ENCODE measurements at regions not wholly inside any gene's neighbourhood (a gene's known extent, or its start where the extent isn't known, plus 50 kb on each side); places are given as distances from the start of the nearest gene placed in this dataset.

DNA sequence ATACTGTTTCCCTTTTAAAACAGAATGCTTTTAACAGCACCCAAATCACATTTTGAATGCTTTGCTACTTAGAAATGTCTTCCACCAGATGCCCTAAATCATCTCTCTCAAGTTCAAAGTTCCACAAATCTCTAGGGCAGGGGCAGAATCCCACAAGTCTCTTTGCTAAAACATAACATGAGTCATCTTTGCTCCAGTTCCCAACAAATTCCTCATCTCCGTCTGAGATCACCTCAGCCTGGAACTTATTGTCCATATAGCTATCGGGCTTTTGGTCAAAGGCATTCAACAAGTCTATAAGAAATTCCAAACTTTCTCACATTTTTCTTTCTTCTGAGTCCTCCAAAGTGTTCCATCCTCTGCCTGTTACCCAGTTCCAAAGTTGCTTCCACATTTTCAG lies 1374.5 kb upstream of the NXPH2 start:
- no peak for DNase-seq (ENCODE audit: low read depth)
- Histone ChIP-seq H3K36me3 (ENCODE audit: control insufficient read depth, insufficient read depth, low read length) (no peaks in the 10 kb centered on the region), H3K4me3 (ENCODE audit: low read depth, low read length) (no peak overlapping the region), H3K27me3 (ENCODE audit: control insufficient read depth, insufficient read depth, low read length) (no peaks in the 10 kb centered on the region)
- TF ChIP-seq, protein P1, sequence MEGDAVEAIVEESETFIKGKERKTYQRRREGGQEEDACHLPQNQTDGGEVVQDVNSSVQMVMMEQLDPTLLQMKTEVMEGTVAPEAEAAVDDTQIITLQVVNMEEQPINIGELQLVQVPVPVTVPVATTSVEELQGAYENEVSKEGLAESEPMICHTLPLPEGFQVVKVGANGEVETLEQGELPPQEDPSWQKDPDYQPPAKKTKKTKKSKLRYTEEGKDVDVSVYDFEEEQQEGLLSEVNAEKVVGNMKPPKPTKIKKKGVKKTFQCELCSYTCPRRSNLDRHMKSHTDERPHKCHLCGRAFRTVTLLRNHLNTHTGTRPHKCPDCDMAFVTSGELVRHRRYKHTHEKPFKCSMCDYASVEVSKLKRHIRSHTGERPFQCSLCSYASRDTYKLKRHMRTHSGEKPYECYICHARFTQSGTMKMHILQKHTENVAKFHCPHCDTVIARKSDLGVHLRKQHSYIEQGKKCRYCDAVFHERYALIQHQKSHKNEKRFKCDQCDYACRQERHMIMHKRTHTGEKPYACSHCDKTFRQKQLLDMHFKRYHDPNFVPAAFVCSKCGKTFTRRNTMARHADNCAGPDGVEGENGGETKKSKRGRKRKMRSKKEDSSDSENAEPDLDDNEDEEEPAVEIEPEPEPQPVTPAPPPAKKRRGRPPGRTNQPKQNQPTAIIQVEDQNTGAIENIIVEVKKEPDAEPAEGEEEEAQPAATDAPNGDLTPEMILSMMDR (IDR thresholded peaks at IDR 0.05; ENCODE audit: insufficient read depth, low read length, severe bottlenecking), result no peak
- no peak for FAIRE-seq

DNA sequence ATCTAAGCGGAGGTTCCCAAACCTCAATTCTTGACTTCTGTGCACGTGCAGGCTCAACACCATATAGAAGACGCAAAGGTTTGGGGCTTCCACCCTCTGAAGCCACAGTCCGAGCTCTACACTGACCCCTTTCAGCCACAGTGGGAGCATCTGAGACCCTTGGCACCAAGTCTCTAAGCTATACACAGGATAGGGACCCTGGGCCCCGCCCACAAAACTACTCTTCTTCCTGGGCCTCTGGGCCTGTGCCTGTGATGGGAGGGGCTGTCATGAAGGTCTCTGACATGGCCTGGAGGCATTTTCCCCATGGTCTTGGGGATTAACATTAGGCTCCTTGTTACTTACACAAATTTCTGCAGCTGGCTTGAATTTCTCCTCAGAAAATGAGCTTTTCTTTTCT lies 1374.1 kb upstream of the NXPH2 start:
- Histone ChIP-seq H3K36me3 (ENCODE audit: control insufficient read depth, insufficient read depth, low read length) (no peaks in the 10 kb centered on the region), H3K4me3 (ENCODE audit: low read depth, low read length) (no peak overlapping the region), H3K27me3 (ENCODE audit: control insufficient read depth, insufficient read depth, low read length) (no peaks in the 10 kb centered on the region)
- FAIRE-seq (no peak), DNase-seq (ENCODE audit: low read depth) (no peak)
- TF ChIP-seq, protein P1 (IDR thresholded peaks at IDR 0.05; ENCODE audit: insufficient read depth, low read length, severe bottlenecking), result no peak

DNA sequence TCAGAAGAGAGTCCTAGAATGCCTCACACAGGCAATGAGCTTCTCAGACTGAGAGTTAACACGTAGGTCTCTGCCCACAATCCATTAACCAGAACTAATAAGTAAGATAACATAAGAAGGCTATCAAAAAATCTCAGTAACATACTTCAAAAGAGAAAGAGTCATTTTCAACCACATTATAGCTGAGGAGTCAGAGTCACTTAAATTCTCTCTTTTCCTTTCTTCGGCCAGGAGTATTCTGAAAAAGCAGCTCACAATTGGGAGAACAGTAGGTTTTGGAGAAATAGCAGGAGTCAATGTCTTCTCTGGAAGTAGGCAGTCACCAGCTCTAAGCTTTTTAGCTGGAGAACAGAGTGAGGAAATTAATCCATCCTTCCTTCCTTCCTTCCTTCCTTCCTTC lies 1364.4 kb upstream of the NXPH2 start:
- no peak for DNase-seq (ENCODE audit: low read depth)
- Histone ChIP-seq H3K27me3 (ENCODE audit: control insufficient read depth, insufficient read depth, low read length) (no peaks in the 10 kb centered on the region), H3K4me3 (ENCODE audit: low read depth, low read length) (no peak overlapping the region), H3K36me3 (ENCODE audit: control insufficient read depth, insufficient read depth, low read length) (no peaks in the 10 kb centered on the region)
- no peak for FAIRE-seq
- TF ChIP-seq, protein P1 (IDR thresholded peaks at IDR 0.05; ENCODE audit: insufficient read depth, low read length, severe bottlenecking), result no peak

GRCh38 chr2:140138736-140139135 lies 1358.5 kb upstream of the NXPH2 start:
- no peak for DNase-seq (ENCODE audit: low read depth)
- no peaks in the 10 kb centered on the region for H3K27me3 ChIP-seq (ENCODE audit: control insufficient read depth, insufficient read depth, low read length)
- H3K4me3 ChIP-seq (ENCODE audit: low read depth, low read length), result no peak overlapping the region
- no peaks in the 10 kb centered on the region for H3K36me3 ChIP-seq (ENCODE audit: control insufficient read depth, insufficient read depth, low read length)
- FAIRE-seq, result no peak
- TF ChIP-seq, protein P1 (IDR thresholded peaks at IDR 0.05; ENCODE audit: insufficient read depth, low read length, severe bottlenecking), result no peak

DNA sequence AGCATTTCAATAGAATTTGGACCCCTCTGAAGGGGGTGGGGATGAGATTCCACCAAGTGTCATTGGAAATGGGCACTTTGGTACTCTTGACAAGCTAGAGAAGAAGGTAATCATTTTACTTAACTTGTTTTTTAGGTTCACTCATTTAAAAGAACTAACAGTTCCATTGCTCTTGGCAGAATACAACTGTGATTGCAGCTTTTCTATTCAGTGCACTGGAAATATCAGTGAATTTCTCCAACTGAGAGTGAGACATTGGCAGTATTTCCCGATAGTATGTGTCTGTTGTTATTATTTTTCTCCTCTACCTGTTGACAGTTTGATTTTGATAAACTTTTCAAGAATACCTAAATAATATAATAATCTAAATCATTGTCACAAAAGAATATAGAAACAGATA lies 1356.7 kb upstream of the NXPH2 start:
- TF ChIP-seq, protein P1 (IDR thresholded peaks at IDR 0.05; ENCODE audit: insufficient read depth, low read length, severe bottlenecking), result no peak
- FAIRE-seq, result no peak

GRCh38 chr2:140136366-140136765 lies 1356.2 kb upstream of the NXPH2 start:
- DNase-seq (ENCODE audit: low read depth), result no peak
- no peak overlapping the region for H3K4me3 ChIP-seq (ENCODE audit: low read depth, low read length)
- no peak for FAIRE-seq
- H3K27me3 ChIP-seq (ENCODE audit: control insufficient read depth, insufficient read depth, low read length), result no peaks in the 10 kb centered on the region
- TF ChIP-seq, protein P1 (IDR thresholded peaks at IDR 0.05; ENCODE audit: insufficient read depth, low read length, severe bottlenecking), result no peak
- no peaks in the 10 kb centered on the region for H3K36me3 ChIP-seq (ENCODE audit: control insufficient read depth, insufficient read depth, low read length)

More for the DNA sequence above, 1356.7 kb upstream of the NXPH2 start:
- H3K4me3 ChIP-seq (ENCODE audit: low read depth, low read length), result no peak overlapping the region
- DNase-seq (ENCODE audit: low read depth), result no peak
- H3K27me3 ChIP-seq (ENCODE audit: control insufficient read depth, insufficient read depth, low read length), result no peaks in the 10 kb centered on the region
- no peaks in the 10 kb centered on the region for H3K36me3 ChIP-seq (ENCODE audit: control insufficient read depth, insufficient read depth, low read length)
